B cell (primary cell): ENCODE measurements at regions not wholly inside any gene's neighbourhood (a gene's known extent, or its start where the extent isn't known, plus 50 kb on each side); places are given as distances from the start of the nearest gene placed in this dataset.

Experiments
- ATAC-seq: fragments of 200-7000 bp; cut with Tn5 transposase; one replicate; pipeline ENCODE4 v1.10.0; 2021; ENCODE audit warnings: low read depth, mild to moderate bottlenecking, moderate number of reproducible peaks, moderate library complexity
- CTCF ChIA-PET: fragments of 350-600 bp; sonication (Branson Sonifier 250); formaldehyde crosslinking; loops from one replicate; lab custom pipeline; 2021; ENCODE audit warnings: antibody characterized with exemption, inconsistent platforms; lab: Charles Lee
- POLR2A ChIA-PET: fragments of 350-600 bp; sonication (Branson Sonifier 250); formaldehyde crosslinking; loops from one replicate; lab custom pipeline; 2021; ENCODE audit warnings: antibody characterized with exemption; lab: Charles Lee
- DNase-seq: peaks from one replicate; pipeline ENCODE4 v3.0.0; 2013
- H2AFZ ChIP-seq: 2 replicates; pipeline ENCODE4 v1.6.1; 2012; ENCODE audit warnings: mild to moderate bottlenecking, low read depth, low read length; ENCODE audit not compliant: insufficient read depth, poor library complexity, severe bottlenecking
- H3K27ac ChIP-seq, 2 donors: 1 replicate in 1 of 2; 2 replicates in 1 of 2; pipeline ENCODE4 v1.5.1; 2012 to 2013; ENCODE audit warnings: low read length in 2 of 2, mild to moderate bottlenecking in 2 of 2, moderate library complexity in 1 of 2
- H3K27me3 ChIP-seq, 4 experiments: fragments of 200-600 bp in 1 of 4; sonication (generic) in 1 of 4; replicated peaks in 1 of 4; 1 replicate in 2 of 4; 2 replicates in 2 of 4; pipeline versions ENCODE4 v1.6.1 to v1.7.0; 2013 to 2016; ENCODE audit warnings: low read length in 3 of 4, mild to moderate bottlenecking in 2 of 4, mixed read lengths in 1 of 4, moderate library complexity in 1 of 4; ENCODE audit not compliant: insufficient read depth in 4 of 4, control insufficient read depth in 3 of 4; ENCODE audit errors: control extremely low read depth in 1 of 4
- H3K36me3 ChIP-seq, 2 experiments: replicated peaks in 1 of 2; 1 replicate in 1 of 2; 2 replicates in 1 of 2; pipeline versions ENCODE4 v1.6.1 to v1.7.1; 2013; ENCODE audit warnings: low read length in 1 of 2; ENCODE audit not compliant: insufficient read depth in 2 of 2, control insufficient read depth in 1 of 2; ENCODE audit errors: control extremely low read depth in 1 of 2, extremely low read depth in 1 of 2
- H3K4me1 ChIP-seq, 2 donors: fragments of 200-600 bp in 1 of 2; sonication (generic) in 1 of 2; 1 replicate in 1 of 2; 2 replicates in 1 of 2; pipeline versions ENCODE4 v1.5.1 to v1.6.1; 2013 to 2017; ENCODE audit warnings: low read length in 2 of 2; ENCODE audit not compliant: control insufficient read depth in 2 of 2, insufficient read depth in 2 of 2
- H3K4me2 ChIP-seq: replicated peaks from 2 replicates; pipeline ENCODE3; 2012; ENCODE audit warnings: mild to moderate bottlenecking, low read depth, low read length; ENCODE audit not compliant: poor library complexity, severe bottlenecking
- H3K4me3 ChIP-seq, 5 experiments: fragments of 200-600 bp in 1 of 5; sonication (generic) in 1 of 5; 1 replicate in 3 of 5; 2 replicates in 2 of 5; pipeline versions ENCODE4 v1.5.1 to v1.7.0; 2011 to 2016; ENCODE audit warnings: low read length in 4 of 5, mild to moderate bottlenecking in 4 of 5, low read depth in 2 of 5, control low read depth in 1 of 5, moderate library complexity in 1 of 5; ENCODE audit not compliant: insufficient read depth in 1 of 5; ENCODE audit errors: control extremely low read depth in 1 of 5, extremely low read depth in 1 of 5
- H3K79me2 ChIP-seq: fragments of 200-600 bp; sonication (generic); one replicate; pipeline ENCODE4 v1.6.0; 2016; ENCODE audit warnings: low read length; ENCODE audit not compliant: control insufficient read depth, insufficient read depth
- H3K9ac ChIP-seq: fragments of 200-600 bp; sonication (generic); 2 replicates; pipeline ENCODE4 v1.6.1; 2017; ENCODE audit warnings: mild to moderate bottlenecking, low read length, moderate library complexity
- H3K9me3 ChIP-seq, 3 donors: one replicate each; pipeline versions ENCODE4 v1.6.1 to v1.7.1; 2013; ENCODE audit warnings: low read length in 2 of 3; ENCODE audit not compliant: control insufficient read depth in 2 of 3, insufficient read depth in 1 of 3; ENCODE audit errors: control extremely low read depth in 1 of 3
- H4K20me1 ChIP-seq: 2 replicates; pipeline ENCODE4 v1.6.0; 2012; ENCODE audit warnings: mild to moderate bottlenecking, low read length; ENCODE audit not compliant: insufficient read depth, control insufficient read depth, poor library complexity, severe bottlenecking
- H3K27ac Mint-ChIP-seq: one replicate; pipeline ENCODE4 v1.8.0; 2021; ENCODE audit warnings: mixed read lengths
- H3K27me3 Mint-ChIP-seq: one replicate; pipeline ENCODE4 v1.8.0; 2021; ENCODE audit warnings: mixed read lengths
- H3K4me1 Mint-ChIP-seq: one replicate; pipeline ENCODE4 v1.8.0; 2021; ENCODE audit warnings: mixed read lengths
- H3K4me3 Mint-ChIP-seq: one replicate; pipeline ENCODE4 v1.8.0; 2021; ENCODE audit warnings: mixed read lengths
- H3K9me3 Mint-ChIP-seq: one replicate; pipeline ENCODE4 v1.8.0; 2022; ENCODE audit warnings: mixed read lengths; ENCODE audit not compliant: insufficient read depth
- CTCF ChIP-seq: fragments of 200-600 bp; IDR thresholded peaks from one replicate; pipeline ENCODE4 v1.8.0; 2022; ENCODE audit warnings: antibody characterized with exemption, mild to moderate bottlenecking
- EZH2 ChIP-seq: IDR thresholded peaks from 2 replicates; pipeline ENCODE4 v1.6.1; 2012; ENCODE audit warnings: borderline replicate concordance, low read depth, mild to moderate bottlenecking, moderate library complexity, low read length; ENCODE audit not compliant: insufficient read depth, poor library complexity, severe bottlenecking
- WGBS: methylation state at CpG from one replicate; pipeline ENCODE4 v1.1.5; 2013; ENCODE audit warnings: missing lambda C conversion rate; ENCODE audit not compliant: insufficient coverage; 5-methylcytosine and 5-hydroxymethylcytosine counted together
- intact Hi-C: fragments of 100-400 bp; cut with micrococcal nuclease; formaldehyde crosslinking; loops from one replicate; pipeline ENCODE4 v1.10.0; 2022

- Mint-ChIP-seq H3K9me3 (no peaks in the 10 kb centered on the region), H3K27ac (no peak overlapping the region), H3K4me1 (no peaks in the 10 kb centered on the region), H3K27me3 (peaks cover 3% of the 10 kb centered on the region), H3K4me3 (no peak overlapping the region)
- Histone ChIP-seq H3K9me3 (no peaks in the 10 kb centered on the region), H3K9ac (no peak overlapping the region), H3K27ac (no peak overlapping the region), H2AFZ (no peak overlapping the region), H3K4me2 (no peak overlapping the region), H3K36me3 (no peaks in the 10 kb centered on the region), H3K27me3 (peaks cover 0 to 2% (median 0%) of the 10 kb centered on the region in 4 experiments), H3K4me3 (no peak overlapping the region), H3K79me2 (no peaks in the 10 kb centered on the region), H3K4me1 (no peaks in the 10 kb centered on the region), H4K20me1 (no peaks in the 10 kb centered on the region)
- ChIA-PET CTCF (interaction anchor here (1.5 kb wide), 1 partner anchor 17 kb away, joined by 3 read pairs; no protein-coding TSS in a partner anchor), POLR2A (no interaction called here)
- intact Hi-C loops, result no loop called here
- ATAC-seq (no peak), DNase-seq (no peak)
- 100% methylated on average over 1 of the region's 4 CpGs for WGBS
- TF ChIP-seq EZH2, result no peak
- no peak for TF ChIP-seq CTCF
Observed at GRCh38 chr3:161443921-161444693, 52.5 kb upstream of the OTOL1 start.

- Mint-ChIP-seq H3K4me3 (no peak overlapping the region), H3K4me1 (no peaks in the 10 kb centered on the region), H3K27me3 (peaks cover 15% of the 10 kb centered on the region), H3K9me3 (no peaks in the 10 kb centered on the region), H3K27ac (no peak overlapping the region)
- no peak overlapping the region for H3K9ac ChIP-seq
- no peaks in the 10 kb centered on the region for H3K27me3 ChIP-seq
- no peaks in the 10 kb centered on the region for H3K4me1 ChIP-seq
- POLR2A ChIA-PET, result no interaction called here
- H3K27ac ChIP-seq, result no peak overlapping the region
- no peak for TF ChIP-seq CTCF
- TF ChIP-seq EZH2, result no peak
- no peaks in the 10 kb centered on the region for H3K9me3 ChIP-seq
- H3K4me3 ChIP-seq, result no peak overlapping the region
- no peak for ATAC-seq
- intact Hi-C loops, result no loop called here
- no peak for DNase-seq
- H3K79me2 ChIP-seq, result no peaks in the 10 kb centered on the region
- H3K4me2 ChIP-seq, result no peak overlapping the region
- WGBS, result 89% methylated on average over 2 of the region's 4 CpGs
- H2AFZ ChIP-seq, result no peak overlapping the region
- H4K20me1 ChIP-seq, result no peaks in the 10 kb centered on the region
- CTCF ChIA-PET, result interaction anchor here (0.7 kb wide), 1 partner anchor 11 kb away, joined by 6 read pairs; no protein-coding TSS in a partner anchor
- no peaks in the 10 kb centered on the region for H3K36me3 ChIP-seq
Observed at GRCh38 chr3:161430307-161430706, 59.0 kb upstream of the SPTSSB start.
